H9 (cell line): ENCODE measurements at regions not wholly inside any gene's neighbourhood (a gene's known extent, or its start where the extent isn't known, plus 50 kb on each side); places are given as distances from the start of the nearest gene placed in this dataset.

Experiments used
- DNase-seq: peaks from one replicate; pipeline ENCODE4 v3.0.0-alpha.2; 2017
- H2AFZ ChIP-seq: one replicate; pipeline ENCODE4 v1.6.1; 2013; ENCODE audit warnings: mild to moderate bottlenecking, low read length, control low read depth, moderate library complexity
- H2AK5ac ChIP-seq: 2 replicates; pipeline ENCODE4 v1.6.1; 2013; ENCODE audit warnings: low read length, control low read depth, mixed read lengths; ENCODE audit not compliant: insufficient read length
- H2BK120ac ChIP-seq: one replicate; pipeline ENCODE4 v1.6.1; 2013; ENCODE audit warnings: low read depth, mild to moderate bottlenecking, low read length, control low read depth, inconsistent platforms; ENCODE audit not compliant: poor library complexity, severe bottlenecking
- H2BK12ac ChIP-seq: 2 replicates; pipeline ENCODE4 v1.6.1; 2013; ENCODE audit warnings: low read length, control low read depth, mixed read lengths, low read depth; ENCODE audit not compliant: insufficient read length
- H2BK15ac ChIP-seq: 2 replicates; pipeline ENCODE4 v1.6.1; 2013; ENCODE audit warnings: low read depth, low read length, control low read depth
- H2BK20ac ChIP-seq: one replicate; pipeline ENCODE4 v1.6.1; 2013; ENCODE audit warnings: low read depth, mild to moderate bottlenecking, low read length, control low read depth, inconsistent platforms; ENCODE audit not compliant: poor library complexity, severe bottlenecking
- H2BK5ac ChIP-seq: 2 replicates; pipeline ENCODE4 v1.6.1; 2013; ENCODE audit warnings: low read length, control low read depth, mixed read lengths; ENCODE audit not compliant: insufficient read length
- H3K14ac ChIP-seq: 2 replicates; pipeline ENCODE4 v1.6.1; 2013; ENCODE audit warnings: low read length, control low read depth; ENCODE audit not compliant: insufficient read depth
- H3K18ac ChIP-seq: 2 replicates; pipeline ENCODE4 v1.6.1; 2013; ENCODE audit warnings: low read depth, mild to moderate bottlenecking, mixed read lengths, low read length, control low read depth; ENCODE audit not compliant: insufficient read length
- H3K23ac ChIP-seq: 2 replicates; pipeline ENCODE4 v1.6.1; 2013; ENCODE audit warnings: low read length, control low read depth, mixed read lengths, low read depth; ENCODE audit not compliant: insufficient read length
- H3K23me2 ChIP-seq: 2 replicates; pipeline ENCODE4 v1.6.1; 2013; ENCODE audit warnings: low read depth, mild to moderate bottlenecking, mixed read lengths, low read length, control low read depth; ENCODE audit not compliant: insufficient read length, poor library complexity, severe bottlenecking
- H3K27ac ChIP-seq: 2 replicates; pipeline ENCODE4 v1.5.1; 2013; ENCODE audit warnings: low read length, control low read depth, mixed read lengths, low read depth; ENCODE audit not compliant: insufficient read length
- H3K27me3 ChIP-seq: 2 replicates; pipeline ENCODE4 v1.6.1; 2013; ENCODE audit warnings: low read length, control low read depth, inconsistent platforms; ENCODE audit not compliant: insufficient read depth
- H3K4ac ChIP-seq: 2 replicates; pipeline ENCODE4 v1.6.1; 2013; ENCODE audit warnings: low read depth, mild to moderate bottlenecking, control low read depth, inconsistent platforms, low read length, moderate library complexity
- H3K4me1 ChIP-seq: 2 replicates; pipeline ENCODE4 v1.6.1; 2013; ENCODE audit warnings: low read length, control low read depth, inconsistent platforms; ENCODE audit not compliant: insufficient read depth
- H3K4me2 ChIP-seq: 2 replicates; pipeline ENCODE4 v1.6.1; 2013; ENCODE audit warnings: low read length, control low read depth, mixed read lengths; ENCODE audit not compliant: insufficient read length, insufficient read depth
- H3K56ac ChIP-seq: 2 replicates; pipeline ENCODE4 v1.6.1; 2013; ENCODE audit warnings: low read depth, mild to moderate bottlenecking, mixed read lengths, low read length, control low read depth; ENCODE audit not compliant: insufficient read length
- H3K79me1 ChIP-seq: 2 replicates; pipeline ENCODE4 v1.6.1; 2013; ENCODE audit warnings: low read depth, mild to moderate bottlenecking, moderate library complexity, low read length, control low read depth, inconsistent platforms; ENCODE audit not compliant: insufficient read depth, poor library complexity, severe bottlenecking
- H3K79me2 ChIP-seq: 2 replicates; pipeline ENCODE4 v1.6.1; 2013; ENCODE audit warnings: low read length, control low read depth, inconsistent platforms; ENCODE audit not compliant: insufficient read depth
- H3K9ac ChIP-seq: 2 replicates; pipeline ENCODE4 v1.6.1; 2013; ENCODE audit warnings: low read length, control low read depth, mixed read lengths; ENCODE audit not compliant: insufficient read length; ENCODE audit errors: extremely low read depth
- H3K9me3 ChIP-seq: one replicate; pipeline ENCODE4 v1.6.1; 2013; ENCODE audit warnings: low read depth, low read length, inconsistent platforms; ENCODE audit not compliant: control insufficient read depth
- H3T11ph ChIP-seq: one replicate; pipeline ENCODE4 v1.6.1; 2013; ENCODE audit warnings: mild to moderate bottlenecking, low read length, control low read depth, inconsistent platforms
- H4K20me1 ChIP-seq: one replicate; pipeline ENCODE4 v1.6.1; 2013; ENCODE audit not compliant: control insufficient read depth, insufficient read length, insufficient read depth
- H4K5ac ChIP-seq: 2 replicates; pipeline ENCODE4 v1.6.1; 2013; ENCODE audit warnings: low read depth, mild to moderate bottlenecking, mixed read lengths, low read length, control low read depth; ENCODE audit not compliant: insufficient read length
- H4K8ac ChIP-seq: replicated peaks from 2 replicates; pipeline ENCODE4 v1.6.1; 2013; ENCODE audit warnings: low read length, control low read depth, mixed read lengths, low read depth; ENCODE audit not compliant: insufficient read length
- H4K91ac ChIP-seq: 2 replicates; pipeline ENCODE4 v1.6.1; 2013; ENCODE audit warnings: low read depth, mild to moderate bottlenecking, moderate library complexity, mixed read lengths, low read length, control low read depth; ENCODE audit not compliant: insufficient read length
- H3K27ac Mint-ChIP-seq, 3 experiments: 2 replicates in 2 of 3; 3 replicates in 1 of 3; pipeline ENCODE4 v1.8.0; 2020 to 2021; ENCODE audit warnings: mixed read lengths in 3 of 3, mild to moderate bottlenecking in 1 of 3, moderate library complexity in 1 of 3
- H3K27me3 Mint-ChIP-seq: 2 replicates; pipeline ENCODE4 v1.8.0; 2021; ENCODE audit warnings: low read depth, mild to moderate bottlenecking, moderate library complexity, mixed read lengths
- H3K36me3 Mint-ChIP-seq, 3 experiments: 2 replicates in 2 of 3; 3 replicates in 1 of 3; pipeline ENCODE4 v1.8.0; 2020 to 2021; ENCODE audit warnings: low read depth in 3 of 3, mixed read lengths in 3 of 3; ENCODE audit not compliant: insufficient read depth in 1 of 3
- H3K4me1 Mint-ChIP-seq, 2 experiments: 2 replicates each; pipeline ENCODE4 v1.8.0; 2020; ENCODE audit warnings: mixed read lengths in 2 of 2
- H3K4me3 Mint-ChIP-seq, 2 experiments: 2 replicates in 1 of 2; 3 replicates in 1 of 2; pipeline ENCODE4 v1.8.0; 2020 to 2021; ENCODE audit warnings: mild to moderate bottlenecking in 2 of 2, mixed read lengths in 2 of 2, moderate library complexity in 1 of 2
- H3K9me3 Mint-ChIP-seq, 2 experiments: 2 replicates in 1 of 2; 3 replicates in 1 of 2; pipeline ENCODE4 v1.8.0; 2020; ENCODE audit warnings: mild to moderate bottlenecking in 2 of 2, mixed read lengths in 2 of 2, moderate library complexity in 1 of 2
- CTCF ChIP-seq: fragments of 200-600 bp; sonication (generic); conservative IDR thresholded peaks from 3 replicates; pipeline ENCODE4 v1.8.0; 2021; ENCODE audit warnings: antibody characterized with exemption, mild to moderate bottlenecking
- WGBS: extraction: QIAGEN DNeasy Blood & Tissue Kit; methylation state at CpG from one replicate; pipeline ENCODE4 v1.1.7; 2013; ENCODE audit warnings: missing lambda C conversion rate, low lambda C conversion rate, mixed read lengths; ENCODE audit not compliant: insufficient read length; ENCODE audit errors: extremely low coverage; 5-methylcytosine and 5-hydroxymethylcytosine counted together

- no peak overlapping the region for H3K4me2 ChIP-seq
- no peak overlapping the region for H2BK120ac ChIP-seq
- H3K27me3 ChIP-seq = no peaks in the 10 kb centered on the region
- Mint-ChIP-seq H3K27ac (no peak overlapping the region), H3K4me1 (no peaks in the 10 kb centered on the region; a peak in 1 of 4 replicates), H3K27me3 (no peaks in the 10 kb centered on the region), H3K36me3 (no peaks in the 10 kb centered on the region), H3K9me3 (no peaks in the 10 kb centered on the region), H3K4me3 (no peak overlapping the region)
- no peaks in the 10 kb centered on the region for H3K4me1 ChIP-seq
- no peak overlapping the region for H4K8ac ChIP-seq
- H3K4ac ChIP-seq = no peak overlapping the region
- no peak overlapping the region for H2BK12ac ChIP-seq
- no peak overlapping the region for H3K18ac ChIP-seq
- H2BK5ac ChIP-seq = no peak overlapping the region
- H2AFZ ChIP-seq = no peak overlapping the region
- no peak overlapping the region for H2BK20ac ChIP-seq
- H3K9me3 ChIP-seq = no peaks in the 10 kb centered on the region
- H3K9ac ChIP-seq = no peak overlapping the region
- no peaks in the 10 kb centered on the region for H3K79me1 ChIP-seq
- no peak for DNase-seq
- H3K79me2 ChIP-seq = no peaks in the 10 kb centered on the region
- WGBS = no CpG with 5 or more reads among the region's 1 CpG
- H2AK5ac ChIP-seq = no peak overlapping the region
- no peak for TF ChIP-seq CTCF
- no peak overlapping the region for H3K14ac ChIP-seq
- no peak overlapping the region for H4K91ac ChIP-seq
- no peak overlapping the region for H4K5ac ChIP-seq
- H3K56ac ChIP-seq = no peak overlapping the region
- no peak overlapping the region for H3T11ph ChIP-seq
- H4K20me1 ChIP-seq = no peaks in the 10 kb centered on the region
- no peaks in the 10 kb centered on the region for H3K23me2 ChIP-seq
- H3K23ac ChIP-seq = no peak overlapping the region
- no peak overlapping the region for H3K27ac ChIP-seq
- no peak overlapping the region for H2BK15ac ChIP-seq
These were observed 116.1 kb upstream of the RASA1 start for GRCh38 chr5:87151547-87151946.
